Sigmoid colon (tissue), 4 donors: ENCODE measurements at regions not wholly inside any gene's neighbourhood (a gene's known extent, or its start where the extent isn't known, plus 50 kb on each side); places are given as distances from the start of the nearest gene placed in this dataset.

Source experiments
- POLR2A ChIP-seq, 2 donors: fragments of 450-650 bp; IDR thresholded peaks; one replicate each; pipeline ENCODE4 v1.6.1; 2016; ENCODE audit warnings: antibody characterized with exemption in 2 of 2, mild to moderate bottlenecking in 2 of 2, moderate library complexity in 2 of 2
- POLR2AphosphoS5 ChIP-seq, 4 donors: sonication (generic); formaldehyde crosslinking; IDR thresholded peaks; one replicate each; pipeline ENCODE4 v1.6.1; 2017; ENCODE audit warnings: antibody characterized with exemption in 4 of 4
- TF ChIP-seq, protein P1 (sequence below), 4 experiments: fragments of 450-650 bp in 3 of 4; fragments of 200-600 bp in 1 of 4; IDR thresholded peaks; one replicate each; pipeline ENCODE4 v1.5.1; 2016 to 2019; ENCODE audit warnings: antibody characterized with exemption in 4 of 4, mild to moderate bottlenecking in 3 of 4, moderate library complexity in 2 of 4

DNA sequence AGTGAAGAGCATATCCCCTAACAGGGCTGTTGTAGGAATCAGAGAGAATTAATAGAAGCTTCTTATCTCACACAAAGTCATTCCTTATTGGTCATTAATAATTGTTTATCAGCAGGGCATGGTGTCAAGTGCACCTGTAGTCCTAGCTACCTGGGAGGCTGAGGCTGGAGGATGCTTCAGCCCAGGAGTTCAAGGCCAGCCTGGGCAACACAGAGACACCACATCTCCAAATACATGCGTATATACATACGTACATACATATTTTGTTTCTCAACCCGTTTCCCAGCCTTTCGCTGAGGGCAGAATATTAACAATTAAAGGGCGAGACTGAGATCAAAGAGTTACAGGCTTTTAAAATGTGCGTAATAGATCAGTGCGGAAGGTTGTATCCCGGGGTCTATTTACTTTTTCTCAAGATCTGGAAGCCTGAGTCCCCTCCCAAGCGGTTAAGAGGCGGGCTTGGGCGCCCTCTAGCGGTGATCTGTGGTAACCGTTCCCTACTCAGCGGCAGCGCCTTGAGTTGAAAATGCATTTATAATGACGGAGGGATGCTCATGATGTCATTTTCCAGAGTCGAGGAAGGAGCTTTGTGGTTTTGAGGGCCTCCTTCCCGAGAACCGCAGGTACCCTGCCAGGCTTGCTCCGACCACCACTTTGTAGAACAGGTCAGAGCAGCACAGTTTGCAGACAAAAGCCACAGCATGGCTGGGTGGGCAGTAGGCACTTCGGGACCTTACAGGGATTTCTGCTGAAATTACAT lies 169.6 kb upstream of the GPR12 start:
- TF ChIP-seq POLR2A (IDR thresholded peaks at IDR 0.05) (no peak), POLR2AphosphoS5 (IDR thresholded peaks at IDR 0.05) (no peak)
- TF ChIP-seq, protein P1, sequence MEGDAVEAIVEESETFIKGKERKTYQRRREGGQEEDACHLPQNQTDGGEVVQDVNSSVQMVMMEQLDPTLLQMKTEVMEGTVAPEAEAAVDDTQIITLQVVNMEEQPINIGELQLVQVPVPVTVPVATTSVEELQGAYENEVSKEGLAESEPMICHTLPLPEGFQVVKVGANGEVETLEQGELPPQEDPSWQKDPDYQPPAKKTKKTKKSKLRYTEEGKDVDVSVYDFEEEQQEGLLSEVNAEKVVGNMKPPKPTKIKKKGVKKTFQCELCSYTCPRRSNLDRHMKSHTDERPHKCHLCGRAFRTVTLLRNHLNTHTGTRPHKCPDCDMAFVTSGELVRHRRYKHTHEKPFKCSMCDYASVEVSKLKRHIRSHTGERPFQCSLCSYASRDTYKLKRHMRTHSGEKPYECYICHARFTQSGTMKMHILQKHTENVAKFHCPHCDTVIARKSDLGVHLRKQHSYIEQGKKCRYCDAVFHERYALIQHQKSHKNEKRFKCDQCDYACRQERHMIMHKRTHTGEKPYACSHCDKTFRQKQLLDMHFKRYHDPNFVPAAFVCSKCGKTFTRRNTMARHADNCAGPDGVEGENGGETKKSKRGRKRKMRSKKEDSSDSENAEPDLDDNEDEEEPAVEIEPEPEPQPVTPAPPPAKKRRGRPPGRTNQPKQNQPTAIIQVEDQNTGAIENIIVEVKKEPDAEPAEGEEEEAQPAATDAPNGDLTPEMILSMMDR (IDR thresholded peaks at IDR 0.05), result peak; percentile 65 to 92 (median 74)
